GM10266 (cell line): ENCODE measurements at regions not wholly inside any gene's neighbourhood (a gene's known extent, or its start where the extent isn't known, plus 50 kb on each side); places are given as distances from the start of the nearest gene placed in this dataset.

ENCODE experiments used
- DNase-seq: peaks from one replicate; pipeline ENCODE4 v3.0.0; 2012; ENCODE audit errors: extremely low spot score
- CTCF ChIP-seq: IDR thresholded peaks from 2 replicates; pipeline ENCODE4 v1.5.1; 2012; ENCODE audit warnings: mild to moderate bottlenecking, low read depth; ENCODE audit not compliant: control insufficient read depth, insufficient read depth; ENCODE audit errors: missing control alignments

- DNase-seq: no peak
- TF ChIP-seq CTCF: no peak
Observed at GRCh38 chr19:33988601-33989000, 183.7 kb upstream of the LSM14A start.

GRCh38 chr19:33997690-33998089 is 174.6 kb upstream of the LSM14A start:
- DNase-seq: no peak
- no peak for TF ChIP-seq CTCF

GRCh38 chr19:33998302-33998701 is 174.0 kb upstream of the LSM14A start:
- DNase-seq: no peak
- no peak for TF ChIP-seq CTCF

GRCh38 chr19:33998739-33999345 is 173.5 kb upstream of the LSM14A start:
- DNase-seq: no peak
- TF ChIP-seq CTCF: peak; percentile 1

- TF ChIP-seq CTCF: no peak
- no peak for DNase-seq
Observed at GRCh38 chr19:34017024-34017423, 155.3 kb upstream of the LSM14A start.

- no peak for DNase-seq
- TF ChIP-seq CTCF: no peak
Observed at GRCh38 chr19:34017601-34018000, 154.7 kb upstream of the LSM14A start.

- no peak for TF ChIP-seq CTCF
- no peak for DNase-seq
Observed at GRCh38 chr19:34018546-34018945, 153.8 kb upstream of the LSM14A start.
